Peyer's patch (tissue), 4 donors: ENCODE measurements at regions not wholly inside any gene's neighbourhood (a gene's known extent, or its start where the extent isn't known, plus 50 kb on each side); places are given as distances from the start of the nearest gene placed in this dataset.

Experiments
- DNase-seq, 3 donors: peaks; one replicate each; pipeline ENCODE4 v3.0.0-alpha.2; 2017 to 2019
- H3K27ac ChIP-seq, 4 donors: fragments of 200-600 bp; sonication (generic); one replicate each; pipeline ENCODE4 v1.5.1; 2016 to 2019
- H3K27me3 ChIP-seq, 2 donors: fragments of 200-600 bp; sonication (generic); one replicate each; pipeline ENCODE4 v1.5.1; 2019
- H3K36me3 ChIP-seq, 3 donors: fragments of 200-600 bp; sonication (generic); one replicate each; pipeline ENCODE4 v1.5.1; 2016 to 2019
- H3K4me1 ChIP-seq, 4 donors: fragments of 200-600 bp; sonication (generic); one replicate each; pipeline ENCODE4 v1.5.1; 2016 to 2019
- H3K4me3 ChIP-seq, 4 donors: fragments of 200-600 bp; sonication (generic); 1 replicate in 3 of 4; 2 replicates in 1 of 4; pipeline ENCODE4 v1.5.1; 2016 to 2019; ENCODE audit warnings: mild to moderate bottlenecking in 1 of 4
- H3K9me3 ChIP-seq, 4 donors: fragments of 200-600 bp; sonication (generic); one replicate each; pipeline ENCODE4 v1.5.1; 2016 to 2019; ENCODE audit warnings: mild to moderate bottlenecking in 1 of 4
- CTCF ChIP-seq, 6 experiments: fragments of 450-650 bp in 4 of 6; fragments of 200-600 bp in 2 of 6; sonication (generic) in 1 of 6; IDR thresholded peaks; one replicate each; pipeline ENCODE4 v1.5.1; 2017 to 2019; ENCODE audit warnings: antibody characterized with exemption in 6 of 6, mild to moderate bottlenecking in 3 of 6, moderate library complexity in 1 of 6
- POLR2A ChIP-seq, 2 donors: fragments of 450-650 bp; IDR thresholded peaks; one replicate each; pipeline ENCODE4 v1.5.1; 2017; ENCODE audit warnings: antibody characterized with exemption in 2 of 2, mild to moderate bottlenecking in 2 of 2, moderate library complexity in 2 of 2

GRCh38 chr1:191629836-191630235 is 528.4 kb upstream of the RGS18 start:
- no peak for DNase-seq
- H3K27ac ChIP-seq, result no peak overlapping the region
- TF ChIP-seq CTCF (IDR thresholded peaks at IDR 0.05) (no peak), POLR2A (IDR thresholded peaks at IDR 0.05) (no peak)
- H3K36me3 ChIP-seq, result no peaks in the 10 kb centered on the region
- no peaks in the 10 kb centered on the region for H3K27me3 ChIP-seq
- no peaks in the 10 kb centered on the region for H3K9me3 ChIP-seq
- H3K4me3 ChIP-seq, result no peak overlapping the region
- H3K4me1 ChIP-seq, result no peaks in the 10 kb centered on the region

GRCh38 chr1:191634801-191635508 is 523.3 kb upstream of the RGS18 start:
- Histone ChIP-seq H3K4me1 (no peaks in the 10 kb centered on the region), H3K9me3 (no peaks in the 10 kb centered on the region), H3K4me3 (no peak overlapping the region), H3K27me3 (no peaks in the 10 kb centered on the region), H3K36me3 (no peaks in the 10 kb centered on the region), H3K27ac (no peak overlapping the region)
- DNase-seq, result no peak
- TF ChIP-seq CTCF (IDR thresholded peaks at IDR 0.05) (no peak), POLR2A (IDR thresholded peaks at IDR 0.05) (no peak)

- DNase-seq, result no peak
- no peak overlapping the region for H3K4me3 ChIP-seq
- H3K27me3 ChIP-seq, result no peaks in the 10 kb centered on the region
- H3K27ac ChIP-seq, result no peak overlapping the region
- no peaks in the 10 kb centered on the region for H3K9me3 ChIP-seq
- H3K36me3 ChIP-seq, result no peaks in the 10 kb centered on the region
- no peaks in the 10 kb centered on the region for H3K4me1 ChIP-seq
- TF ChIP-seq POLR2A (IDR thresholded peaks at IDR 0.05), result no peak
- TF ChIP-seq CTCF (IDR thresholded peaks at IDR 0.05), result no peak
These were observed 521.9 kb upstream of the RGS18 start for GRCh38 chr1:191636345-191636744.

GRCh38 chr1:191641420-191642260 is 516.6 kb upstream of the RGS18 start:
- Histone ChIP-seq H3K4me1 (no peaks in the 10 kb centered on the region), H3K36me3 (no peaks in the 10 kb centered on the region), H3K27me3 (no peaks in the 10 kb centered on the region), H3K9me3 (no peaks in the 10 kb centered on the region), H3K4me3 (no peak overlapping the region), H3K27ac (no peak overlapping the region)
- TF ChIP-seq POLR2A (IDR thresholded peaks at IDR 0.05), result no peak
- TF ChIP-seq CTCF (IDR thresholded peaks at IDR 0.05), result no peak
- DNase-seq, result no peak

GRCh38 chr1:191643060-191643459 is 515.2 kb upstream of the RGS18 start:
- TF ChIP-seq CTCF (IDR thresholded peaks at IDR 0.05) (no peak), POLR2A (IDR thresholded peaks at IDR 0.05) (no peak)
- Histone ChIP-seq H3K36me3 (no peaks in the 10 kb centered on the region), H3K9me3 (no peaks in the 10 kb centered on the region), H3K4me1 (no peaks in the 10 kb centered on the region), H3K27ac (no peak overlapping the region), H3K4me3 (no peak overlapping the region), H3K27me3 (no peaks in the 10 kb centered on the region)
- DNase-seq, result no peak
